SK-N-SH (cell line): ENCODE measurements at regions not wholly inside any gene's neighbourhood (a gene's known extent, or its start where the extent isn't known, plus 50 kb on each side); places are given as distances from the start of the nearest gene placed in this dataset.
"Not testable (repeated sequence)": the region's sequence is repeated elsewhere in the genome, so short reads cannot be mapped to it uniquely, and the experiment has no call there.

Experiments used
- CTCF ChIA-PET: fragments of 300-600, 350-600 bp; formaldehyde crosslinking; extraction: SDS; loops from one replicate; lab custom pipeline; 2021; lab: Yijun Ruan, JAX
- POLR2A ChIA-PET: fragments of 350-600 bp; sonication (Branson Sonifier 250); formaldehyde crosslinking; extraction: SDS; loops from one replicate; lab custom pipeline; 2020; ENCODE audit warnings: antibody characterized with exemption, inconsistent platforms; lab: Yijun Ruan, JAX
- DNase-seq: peaks from one replicate; pipeline ENCODE4 v3.0.0; 2012
- H2AFZ ChIP-seq: fragments of 200-600 bp; sonication (generic); 2 replicates; pipeline ENCODE4 v1.8.1; 2016; ENCODE audit warnings: antibody characterized with exemption, mild to moderate bottlenecking, low read depth
- H3F3A ChIP-seq: fragments of 200-600 bp; sonication (generic); replicated peaks from 2 replicates; pipeline ENCODE3; 2016; ENCODE audit warnings: antibody characterized with exemption, mild to moderate bottlenecking; ENCODE audit not compliant: insufficient read depth
- H3K27ac ChIP-seq, 2 experiments: fragments of 200-500 bp in 1 of 2; fragments of 200-600 bp in 1 of 2; sonication (Bioruptor generic) in 1 of 2; sonication (generic), shearing (Covaris generic) in 1 of 2; 2 replicates each; pipeline versions ENCODE4 v1.5.1 to v1.6.1; 2014 to 2016; ENCODE audit warnings: low read depth in 2 of 2, inconsistent platforms in 1 of 2, low read length in 1 of 2, mild to moderate bottlenecking in 1 of 2, mixed read lengths in 1 of 2
- H3K27me3 ChIP-seq: fragments of 200-600 bp; sonication (generic), shearing (Covaris generic); 2 replicates; pipeline ENCODE4 v1.6.1; 2016; ENCODE audit warnings: mixed run types; ENCODE audit not compliant: insufficient read depth
- H3K36me3 ChIP-seq, 2 experiments: fragments of 200-500 bp in 1 of 2; fragments of 200-600 bp in 1 of 2; sonication (Bioruptor generic) in 1 of 2; sonication (generic) in 1 of 2; replicated peaks in 1 of 2; 2 replicates each; pipeline versions ENCODE3 to v1.5.1; 2014 to 2016; ENCODE audit warnings: low read length in 1 of 2, mild to moderate bottlenecking in 1 of 2; ENCODE audit not compliant: insufficient read depth in 2 of 2, control insufficient read depth in 1 of 2
- H3K4me1 ChIP-seq, 2 experiments: fragments of 200-500 bp in 1 of 2; fragments of 200-600 bp in 1 of 2; sonication (Bioruptor generic) in 1 of 2; sonication (generic), shearing (Covaris generic) in 1 of 2; 2 replicates each; pipeline versions ENCODE4 v1.5.1 to v1.6.1; 2014 to 2016; ENCODE audit warnings: low read depth in 1 of 2, low read length in 1 of 2, mixed run types in 1 of 2; ENCODE audit not compliant: insufficient read depth in 2 of 2, control insufficient read depth in 1 of 2
- H3K4me2 ChIP-seq: fragments of 200-600 bp; sonication (generic), shearing (Covaris generic); 2 replicates; pipeline ENCODE4 v1.6.1; 2017; ENCODE audit warnings: mixed run types
- H3K4me3 ChIP-seq, 2 experiments: fragments of 200-500 bp in 1 of 2; fragments of 200-600 bp in 1 of 2; sonication (Bioruptor generic) in 1 of 2; sonication (generic), shearing (Covaris generic) in 1 of 2; 2 replicates each; pipeline versions ENCODE4 v1.5.1 to v1.8.1; 2014 to 2016; ENCODE audit warnings: low read depth in 2 of 2, inconsistent platforms in 1 of 2, low read length in 1 of 2, mild to moderate bottlenecking in 1 of 2, mixed read lengths in 1 of 2, moderate library complexity in 1 of 2
- H3K79me2 ChIP-seq: fragments of 200-600 bp; sonication (generic); 2 replicates; pipeline ENCODE4 v1.8.1; 2017; ENCODE audit warnings: mild to moderate bottlenecking; ENCODE audit not compliant: insufficient read depth
- H3K9ac ChIP-seq: fragments of 200-600 bp; sonication (generic); 2 replicates; pipeline ENCODE4 v1.6.1; 2017; ENCODE audit warnings: mixed run types
- H3K9me2 ChIP-seq: fragments of 200-600 bp; sonication (generic); 2 replicates; pipeline ENCODE4 v1.6.1; 2017; ENCODE audit warnings: mixed run types
- H3K9me3 ChIP-seq: fragments of 200-600 bp; sonication (generic); 2 replicates; pipeline ENCODE4 v1.6.1; 2017; ENCODE audit warnings: mixed run types, mild to moderate bottlenecking, moderate library complexity
- H4K20me1 ChIP-seq: fragments of 200-600 bp; sonication (generic); 2 replicates; pipeline ENCODE4 v1.6.1; 2017; ENCODE audit warnings: mild to moderate bottlenecking, mixed run types; ENCODE audit not compliant: insufficient read depth
- CHD2 ChIP-seq: fragments of 150-350 bp; IDR thresholded peaks from 2 replicates; pipeline ENCODE4 v1.6.1; 2018; ENCODE audit warnings: low read length; ENCODE audit not compliant: partially characterized antibody
- ELF1 ChIP-seq: IDR thresholded peaks from 2 replicates; pipeline ENCODE4 v1.4.0; 2012
- EP300 ChIP-seq, 2 experiments: IDR thresholded peaks; 2 replicates each; pipeline versions ENCODE4 v1.4.0 to v1.6.1; 2012; ENCODE audit warnings: borderline replicate concordance in 1 of 2, low read depth in 1 of 2, low read length in 1 of 2
- EZH2phosphoT487 ChIP-seq: fragments of 200-600 bp; sonication (generic); IDR thresholded peaks from 2 replicates; pipeline ENCODE4 v1.6.1; 2017; ENCODE audit warnings: low read depth, mixed run types, mild to moderate bottlenecking, antibody characterized with exemption, moderate library complexity, borderline replicate concordance
- FOXJ3 ChIP-seq: sonication (generic); formaldehyde crosslinking; IDR thresholded peaks from 2 replicates; pipeline ENCODE4 v1.5.1; 2020; ENCODE audit warnings: mild to moderate bottlenecking, missing genetic modification reagents
- GABPA ChIP-seq: IDR thresholded peaks from 2 replicates; pipeline ENCODE4 v1.4.0; 2012; ENCODE audit warnings: low read depth, mild to moderate bottlenecking
- MAX ChIP-seq: IDR thresholded peaks from 2 replicates; pipeline ENCODE4 v1.4.0; 2012; ENCODE audit warnings: low read depth
- NRF1 ChIP-seq: IDR thresholded peaks from 2 replicates; pipeline ENCODE4 v1.6.1; 2012; ENCODE audit warnings: low read depth, mild to moderate bottlenecking, low read length
- PBX3 ChIP-seq: IDR thresholded peaks from 2 replicates; pipeline ENCODE4; 2012
- POLR2AphosphoS5 ChIP-seq: IDR thresholded peaks from 2 replicates; pipeline ENCODE4 v1.6.1; 2012; ENCODE audit warnings: low read depth, low read length
- RAD21 ChIP-seq: IDR thresholded peaks from 2 replicates; pipeline ENCODE4 v1.6.1; 2012; ENCODE audit warnings: mild to moderate bottlenecking, low read length
- RCOR1 ChIP-seq: fragments of 150-350 bp; IDR thresholded peaks from 2 replicates; pipeline ENCODE4 v1.6.1; 2017; ENCODE audit warnings: antibody characterized with exemption, low read length
- REST ChIP-seq: IDR thresholded peaks from 2 replicates; pipeline ENCODE4 v1.6.1; 2012; ENCODE audit warnings: mild to moderate bottlenecking, low read depth, low read length, moderate library complexity
- RXRA ChIP-seq: IDR thresholded peaks from 2 replicates; pipeline ENCODE4 v1.4.0; 2012; ENCODE audit warnings: low read depth, mild to moderate bottlenecking, borderline replicate concordance
- SIN3A ChIP-seq: IDR thresholded peaks from 2 replicates; pipeline ENCODE4 v1.6.1; 2012; ENCODE audit warnings: low read depth, mild to moderate bottlenecking, low read length, moderate library complexity, borderline replicate concordance
- TAF1 ChIP-seq: IDR thresholded peaks from 2 replicates; pipeline ENCODE4 v1.6.1; 2012; ENCODE audit warnings: low read depth, mild to moderate bottlenecking, low read length, moderate library complexity, borderline replicate concordance
- TCF12 ChIP-seq: IDR thresholded peaks from 2 replicates; pipeline ENCODE4 v1.4.0; 2012
- WGBS: methylation state at CpG from one replicate; pipeline ENCODE4 v1.1.6; 2017; ENCODE audit warnings: low lambda C conversion rate; 5-methylcytosine and 5-hydroxymethylcytosine counted together

- H3K9me3 ChIP-seq: no peaks in the 10 kb centered on the region
- CTCF ChIA-PET: no interaction called here
- no peak overlapping the region for H3K4me3 ChIP-seq
- TF ChIP-seq ELF1 (no peak), FOXJ3 (CRISPR knock-in tag) (no peak), CHD2 (no peak), POLR2AphosphoS5 (no peak), NRF1 (no peak), RCOR1 (no peak), SIN3A (no peak), RAD21 (no peak), TAF1 (no peak)
- TF ChIP-seq, all 33 proteins: peak for 0
- Histone ChIP-seq H3F3A (no peaks in the 10 kb centered on the region), H3K79me2 (no peaks in the 10 kb centered on the region), H3K4me2 (no peak overlapping the region), H2AFZ (no peak overlapping the region), H3K36me3 (no peaks in the 10 kb centered on the region), H3K9ac (no peak overlapping the region), H3K27me3 (no peaks in the 10 kb centered on the region), H4K20me1 (no peaks in the 10 kb centered on the region), H3K27ac (no peak overlapping the region), H3K4me1 (no peaks in the 10 kb centered on the region; a peak in 1 of 4 replicates), H3K9me2 (no peaks in the 10 kb centered on the region)
- POLR2A ChIA-PET: no interaction called here
- WGBS: 3% methylated on average over 1 of the region's 1 CpG
- no peak for DNase-seq
Observed at GRCh38 chr7:96819111-96819700, 109.6 kb upstream of the SEM1 start.

- H3K9me3 ChIP-seq, H3K27me3 ChIP-seq, H3K27ac ChIP-seq, H4K20me1 ChIP-seq, H3F3A ChIP-seq, H3K79me2 ChIP-seq, CTCF ChIA-PET, H3K9ac ChIP-seq, H3K4me3 ChIP-seq, H3K4me2 ChIP-seq, DNase-seq, H3K36me3 ChIP-seq, POLR2A ChIA-PET, H2AFZ ChIP-seq, H3K4me1 ChIP-seq, H3K9me2 ChIP-seq: not testable (repeated sequence)
- 71% methylated on average over 1 of the region's 1 CpG for WGBS
Observed at GRCh38 chr7:96821131-96821530, 111.5 kb upstream of the SEM1 start.

GRCh38 chr7:96822824-96823223 is 113.2 kb upstream of the SEM1 start:
- H3K36me3 ChIP-seq: no peaks in the 10 kb centered on the region
- 40% methylated on average over 2 of the region's 2 CpGs for WGBS
- H3K9me2 ChIP-seq: no peaks in the 10 kb centered on the region
- no peaks in the 10 kb centered on the region for H3K9me3 ChIP-seq
- H3F3A ChIP-seq: no peaks in the 10 kb centered on the region
- no peaks in the 10 kb centered on the region for H3K27me3 ChIP-seq
- DNase-seq: no peak
- H3K79me2 ChIP-seq: no peaks in the 10 kb centered on the region
- ChIA-PET CTCF (interaction anchor here (0.6 to 1.3 kb wide), 2 partner anchors 9 to 205 kb away, joined by 3 to 4 read pairs; no protein-coding TSS in a partner anchor), POLR2A (no interaction called here)
- H3K4me1 ChIP-seq: no peaks in the 10 kb centered on the region; a peak in 1 of 4 replicates
- no peak overlapping the region for H2AFZ ChIP-seq
- no peak overlapping the region for H3K4me2 ChIP-seq
- no peak overlapping the region for H3K27ac ChIP-seq
- no peaks in the 10 kb centered on the region for H4K20me1 ChIP-seq
- H3K9ac ChIP-seq: no peak overlapping the region
- no peak overlapping the region for H3K4me3 ChIP-seq
- TF ChIP-seq EP300 (IDR thresholded peaks at IDR 0.05; ENCODE audit: borderline replicate concordance in 1 of 2, low read depth in 1 of 2, low read length in 1 of 2) (no peak), TAF1 (no peak), RXRA (no peak), EZH2phosphoT487 (no peak), POLR2AphosphoS5 (no peak), TCF12 (no peak), REST (no peak), NRF1 (no peak), GABPA (no peak), PBX3 (no peak), MAX (no peak), RAD21 (no peak)
